GM12892 (cell line): ENCODE measurements at regions not wholly inside any gene's neighbourhood (a gene's known extent, or its start where the extent isn't known, plus 50 kb on each side); places are given as distances from the start of the nearest gene placed in this dataset.

Experiments
- POLR2A ChIP-seq: IDR thresholded peaks from 2 replicates; pipeline ENCODE4 v1.6.1; 2011; ENCODE audit warnings: low read depth, low read length, control low read depth
- POLR2AphosphoS5 ChIP-seq: IDR thresholded peaks from 2 replicates; pipeline ENCODE4 v1.6.1; 2011; ENCODE audit warnings: low read depth, low read length, control low read depth

DNA sequence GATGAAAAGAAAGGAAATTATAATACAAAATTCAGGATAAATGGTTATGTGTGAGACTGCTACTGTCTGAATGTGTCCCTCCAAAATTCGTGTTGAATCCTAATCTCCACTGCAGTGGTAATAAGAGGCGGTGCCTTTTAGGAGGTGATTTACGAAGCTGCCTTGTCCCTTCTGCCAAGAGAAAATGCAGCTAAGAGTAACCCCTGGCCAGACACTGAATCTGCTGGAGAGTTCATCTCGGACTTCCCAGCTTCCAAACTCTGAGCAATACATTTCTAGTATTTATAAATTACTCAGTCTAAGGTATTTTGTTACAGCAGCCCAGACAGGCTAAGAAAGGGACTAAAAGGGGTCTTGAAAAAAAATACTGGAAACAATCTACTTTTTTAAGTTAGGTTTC is 152.6 kb downstream of the KLF12 start:
- TF ChIP-seq POLR2A (no peak), POLR2AphosphoS5 (no peak)
